HepG2 (cell line): ENCODE measurements at regions not wholly inside any gene's neighbourhood (a gene's known extent, or its start where the extent isn't known, plus 50 kb on each side); places are given as distances from the start of the nearest gene placed in this dataset.

Source experiments
- CHD2 ChIP-seq: IDR thresholded peaks from 2 replicates; pipeline ENCODE4 v1.6.1; 2011; ENCODE audit warnings: low read depth, low read length, improper control_type of control experiment
- DBP ChIP-seq: sonication (generic); formaldehyde crosslinking; IDR thresholded peaks from 2 replicates; pipeline ENCODE4 v1.4.0; 2020; ENCODE audit warnings: missing genetic modification reagents; ENCODE audit errors: not compliant biosample characterization
- MEIS2 ChIP-seq: sonication (generic); formaldehyde crosslinking; IDR thresholded peaks from 2 replicates; pipeline ENCODE4 v1.9.0; 2021; ENCODE audit warnings: mild to moderate bottlenecking, missing genetic modification reagents
- MNT ChIP-seq: fragments of 450-650 bp; IDR thresholded peaks from 2 replicates; pipeline ENCODE4 v1.6.1; 2016
- MXI1 ChIP-seq: IDR thresholded peaks from 3 replicates; pipeline ENCODE4 v1.6.1; 2012; ENCODE audit warnings: low read depth, low read length, inconsistent platforms, borderline replicate concordance
- NR2F6 ChIP-seq, 2 experiments: IDR thresholded peaks; 2 replicates each; pipeline ENCODE4 v1.6.1; 2016; ENCODE audit warnings: antibody characterized with exemption in 1 of 2, mild to moderate bottlenecking in 1 of 2
- PCBP2 ChIP-seq: fragments of 200-400 bp; formaldehyde crosslinking; optimal IDR thresholded peaks from 2 replicates; pipeline ENCODE3; 2018; ENCODE audit warnings: low read length, low read depth; ENCODE audit not compliant: poor library complexity, severe bottlenecking
- POLR2AphosphoS5 ChIP-seq: IDR thresholded peaks from 2 replicates; pipeline ENCODE4 v1.6.1; 2012; ENCODE audit warnings: low read depth, low read length
- SETDB1 ChIP-seq: sonication (generic); formaldehyde crosslinking; IDR thresholded peaks from 2 replicates; pipeline ENCODE4 v1.5.1; 2020; ENCODE audit warnings: missing genetic modification reagents, mild to moderate bottlenecking, borderline replicate concordance
- SNRNP70 ChIP-seq: fragments of 200-400 bp; formaldehyde crosslinking; IDR thresholded peaks from 2 replicates; pipeline ENCODE4 v1.6.1; 2017; ENCODE audit warnings: mild to moderate bottlenecking, low read depth, low read length, moderate library complexity
- SOX13 ChIP-seq, 3 experiments: fragments of 450-650 bp in 1 of 3; sonication (generic) in 1 of 3; formaldehyde crosslinking in 1 of 3; IDR thresholded peaks in 2 of 3; conservative IDR thresholded peaks in 1 of 3; 2 replicates each; pipeline versions ENCODE4 v1.5.0 to v1.6.1; 2016 to 2020; ENCODE audit warnings: antibody characterized with exemption in 1 of 3, mild to moderate bottlenecking in 1 of 3, missing compliant biosample characterization in 1 of 3, missing genetic modification reagents in 1 of 3, moderate library complexity in 1 of 3
- THAP9 ChIP-seq: sonication (generic); formaldehyde crosslinking; IDR thresholded peaks from 2 replicates; pipeline ENCODE4; 2020; ENCODE audit warnings: missing genetic modification reagents, mild to moderate bottlenecking, borderline replicate concordance
- ZBTB26 ChIP-seq: IDR thresholded peaks from 2 replicates; pipeline ENCODE4 v1.6.1; 2016; ENCODE audit warnings: missing compliant biosample characterization, missing genetic modification reagents, borderline replicate concordance
- ZNF143 ChIP-seq: sonication (generic); formaldehyde crosslinking; IDR thresholded peaks from 2 replicates; pipeline ENCODE4 v1.4.0; 2020; ENCODE audit warnings: missing genetic modification reagents

GRCh38 chr2:167602122-167602521 is 645.3 kb downstream of the STK39 start:
- TF ChIP-seq POLR2AphosphoS5, result no peak
- TF ChIP-seq ZBTB26, result no peak
- no peak for TF ChIP-seq CHD2
- no peak for TF ChIP-seq THAP9
- TF ChIP-seq SETDB1, result no peak
- TF ChIP-seq NR2F6 (IDR thresholded peaks at IDR 0.05), result no peak
- TF ChIP-seq NR2F6 (CRISPR knock-in tag; IDR thresholded peaks at IDR 0.05), result no peak
- no peak for TF ChIP-seq ZNF143 (CRISPR knock-in tag)
- TF ChIP-seq MEIS2 (CRISPR knock-in tag), result no peak
- no peak for TF ChIP-seq MXI1
- no peak for TF ChIP-seq SNRNP70
- no peak for TF ChIP-seq SOX13 (IDR thresholded peaks at IDR 0.05)
- no peak for TF ChIP-seq SOX13 (CRISPR knock-in tag; conservative IDR thresholded peaks at IDR 0.05 in 1 of 2, IDR thresholded peaks at IDR 0.05 in 1 of 2)
- no peak for TF ChIP-seq MNT
- TF ChIP-seq PCBP2, result no peak
- TF ChIP-seq DBP (CRISPR knock-in tag), result no peak
